Mesothelial cell of epicardium (in vitro differentiated cells): ENCODE measurements at regions not wholly inside any gene's neighbourhood (a gene's known extent, or its start where the extent isn't known, plus 50 kb on each side); places are given as distances from the start of the nearest gene placed in this dataset.

Experiments
- DNase-seq, 2 experiments: peaks; one replicate each; pipeline ENCODE4 v3.0.0; 2021; ENCODE audit warnings: low spot score in 2 of 2; ENCODE audit not compliant: unreplicated experiment in 2 of 2
- H3K27ac Mint-ChIP-seq: 2 replicates; pipeline ENCODE4 v1.8.0; 2021; ENCODE audit warnings: mixed read lengths
- H3K27me3 Mint-ChIP-seq: 2 replicates; pipeline ENCODE4 v1.8.0; 2021; ENCODE audit warnings: low read depth, mixed read lengths
- H3K36me3 Mint-ChIP-seq: 2 replicates; pipeline ENCODE4 v1.8.0; 2021; ENCODE audit warnings: mixed read lengths
- H3K4me1 Mint-ChIP-seq: 2 replicates; pipeline ENCODE4 v1.8.0; 2021; ENCODE audit warnings: mixed read lengths
- H3K4me3 Mint-ChIP-seq: 2 replicates; pipeline ENCODE4 v1.8.0; 2021; ENCODE audit warnings: mild to moderate bottlenecking, moderate library complexity, mixed read lengths
- H3K9me3 Mint-ChIP-seq: 2 replicates; pipeline ENCODE4 v1.8.0; 2021; ENCODE audit warnings: mixed read lengths
- CTCF ChIP-seq: fragments of 200-600 bp; sonication (generic); IDR thresholded peaks from one replicate; pipeline ENCODE4 v1.5.0; 2021; ENCODE audit warnings: antibody characterized with exemption; ENCODE audit not compliant: unreplicated experiment

DNA sequence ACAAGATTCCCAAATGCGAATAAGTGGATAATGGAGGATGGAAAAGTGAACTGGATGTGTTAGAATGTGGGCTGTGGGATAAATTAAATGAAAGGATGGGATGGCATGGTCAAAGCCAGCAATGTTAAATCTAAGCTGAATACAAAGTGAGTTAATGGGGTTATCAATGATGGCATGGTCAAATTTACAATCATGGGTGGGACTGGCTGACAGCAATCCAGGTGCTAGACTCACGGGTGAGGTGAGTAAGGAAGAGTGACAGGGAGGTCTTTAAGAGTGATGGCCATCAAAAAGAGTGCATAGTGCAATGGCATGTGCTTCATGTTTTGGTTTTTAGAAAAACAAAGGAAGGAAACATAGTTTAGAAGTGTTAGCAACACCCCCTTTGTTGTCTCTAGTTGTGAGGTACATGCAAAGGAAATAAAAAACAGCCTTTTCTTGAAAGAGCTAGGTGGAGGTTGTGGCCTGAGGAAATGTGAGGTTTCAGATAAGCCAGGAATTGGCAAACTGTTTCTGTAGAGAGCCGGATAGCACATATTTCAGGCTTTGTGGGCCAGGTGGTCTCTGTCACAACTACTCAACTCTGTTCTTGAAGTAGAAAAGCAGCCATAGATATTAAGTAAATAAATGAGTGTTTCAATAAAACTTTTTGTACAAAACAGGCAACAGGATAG is 328.7 kb downstream of the RPL10L start:
- no peaks in the 10 kb centered on the region for H3K27me3 Mint-ChIP-seq
- H3K27ac Mint-ChIP-seq: peak overlapping the region; percentile 8
- H3K4me3 Mint-ChIP-seq: no peak overlapping the region
- peaks cover 41% of the 10 kb centered on the region for H3K4me1 Mint-ChIP-seq
- H3K36me3 Mint-ChIP-seq: no peaks in the 10 kb centered on the region
- H3K9me3 Mint-ChIP-seq: no peaks in the 10 kb centered on the region
- TF ChIP-seq CTCF: no peak
- DNase-seq: no peak

GRCh38 chr14:46322076-46322475 is 329.5 kb downstream of the RPL10L start:
- DNase-seq: no peak
- Mint-ChIP-seq H3K4me1 (peaks cover 41% of the 10 kb centered on the region), H3K4me3 (no peak overlapping the region), H3K27me3 (no peaks in the 10 kb centered on the region), H3K36me3 (no peaks in the 10 kb centered on the region), H3K27ac (no peak overlapping the region), H3K9me3 (no peaks in the 10 kb centered on the region)
- no peak for TF ChIP-seq CTCF

GRCh38 chr14:46306267-46306666 is 345.3 kb downstream of the RPL10L start:
- Mint-ChIP-seq H3K27ac (no peak overlapping the region), H3K4me1 (no peaks in the 10 kb centered on the region), H3K36me3 (no peaks in the 10 kb centered on the region)

GRCh38 chr14:46300765-46301164 is 350.8 kb downstream of the RPL10L start:
- no peak overlapping the region for H3K27ac Mint-ChIP-seq
- no peak for DNase-seq
- H3K36me3 Mint-ChIP-seq: no peaks in the 10 kb centered on the region
- H3K4me1 Mint-ChIP-seq: no peaks in the 10 kb centered on the region
- TF ChIP-seq CTCF: no peak
- H3K9me3 Mint-ChIP-seq: peaks cover 42% of the 10 kb centered on the region
- H3K27me3 Mint-ChIP-seq: no peaks in the 10 kb centered on the region
- no peak overlapping the region for H3K4me3 Mint-ChIP-seq

More at GRCh38 chr14:46306267-46306666, 345.3 kb downstream of the RPL10L start:
- no peak for DNase-seq
- no peak for TF ChIP-seq CTCF
- H3K9me3 Mint-ChIP-seq: peaks cover 6% of the 10 kb centered on the region
- H3K4me3 Mint-ChIP-seq: no peak overlapping the region
- no peaks in the 10 kb centered on the region for H3K27me3 Mint-ChIP-seq

GRCh38 chr14:46290706-46291105 is 360.9 kb downstream of the RPL10L start:
- DNase-seq: no peak
- H3K36me3 Mint-ChIP-seq: peaks cover 2% of the 10 kb centered on the region
- no peak overlapping the region for H3K4me3 Mint-ChIP-seq
- no peak overlapping the region for H3K27ac Mint-ChIP-seq
- H3K9me3 Mint-ChIP-seq: peaks cover 32% of the 10 kb centered on the region
- no peaks in the 10 kb centered on the region for H3K27me3 Mint-ChIP-seq
- no peak for TF ChIP-seq CTCF
- no peaks in the 10 kb centered on the region for H3K4me1 Mint-ChIP-seq
